BLaER1 treated with 17β-estradiol and CSF1 and Interleukin-3, amounts not matched to agents 10 nM and 100 nM (cell line): ENCODE measurements at regions not wholly inside any gene's neighbourhood (a gene's known extent, or its start where the extent isn't known, plus 50 kb on each side); places are given as distances from the start of the nearest gene placed in this dataset.
A peak's percentile ranks its signal among the peaks of the same experiment; 100 is the strongest.

Experiments used
- H3K27ac ChIP-seq, 11 experiments: shearing (Covaris generic); formaldehyde crosslinking; 2 replicates each; pipeline ENCODE4 v1.8.1; 2022
- H3K27me3 ChIP-seq, 11 experiments: shearing (Covaris generic); formaldehyde crosslinking; 2 replicates each; pipeline ENCODE4 v1.8.1; 2022
- H3K36me3 ChIP-seq, 11 experiments: shearing (Covaris generic); formaldehyde crosslinking; 2 replicates each; pipeline ENCODE4 v1.8.1; 2022
- H3K4me1 ChIP-seq, 10 experiments: shearing (Covaris generic); formaldehyde crosslinking; 2 replicates each; pipeline ENCODE4 v1.8.1; 2022
- H3K4me2 ChIP-seq, 11 experiments: shearing (Covaris generic); formaldehyde crosslinking; 2 replicates each; pipeline ENCODE4 v1.8.1; 2022
- H3K4me3 ChIP-seq, 10 experiments: shearing (Covaris generic); formaldehyde crosslinking; 2 replicates each; pipeline ENCODE4 v1.8.1; 2022
- H3K9ac ChIP-seq, 11 experiments: shearing (Covaris generic); formaldehyde crosslinking; 2 replicates each; pipeline ENCODE4 v1.8.1; 2022
- H3K9me3 ChIP-seq, 11 experiments: shearing (Covaris generic); formaldehyde crosslinking; replicated peaks in 1 of 11; 2 replicates each; pipeline ENCODE4 v1.8.1; 2022
- H4K20me1 ChIP-seq, 11 experiments: shearing (Covaris generic); formaldehyde crosslinking; 2 replicates each; pipeline ENCODE4 v1.8.1; 2022
- Cebpa-rat ChIP-seq, 11 experiments: shearing (Covaris generic); IDR thresholded peaks; 2 replicates each; pipeline ENCODE4 v1.8.1; 2022

GRCh38 chr3:177606891-177607290, 409.6 kb upstream of the TBL1XR1 start:
- H3K27me3 ChIP-seq: no peaks in the 10 kb centered on the region
- TF ChIP-seq Cebpa-rat (IDR thresholded peaks at IDR 0.05): no peak
- peaks cover 21 to 32% (median 28%) of the 10 kb centered on the region in 10 experiments for H3K4me1 ChIP-seq
- no peak overlapping the region for H3K4me2 ChIP-seq
- H3K9me3 ChIP-seq: peaks cover 6 to 80% (median 58%) of the 10 kb centered on the region in 11 experiments; a peak in 20 of 22 replicates
- no peaks in the 10 kb centered on the region for H3K36me3 ChIP-seq
- no peak overlapping the region for H3K9ac ChIP-seq
- H3K4me3 ChIP-seq: no peak overlapping the region
- no peaks in the 10 kb centered on the region for H4K20me1 ChIP-seq
- no peak overlapping the region for H3K27ac ChIP-seq

GRCh38 chr3:177607589-177607988, 410.3 kb upstream of the TBL1XR1 start:
- no peak overlapping the region for H3K4me2 ChIP-seq
- H3K27ac ChIP-seq: no peak overlapping the region
- no peak overlapping the region for H3K4me3 ChIP-seq
- no peaks in the 10 kb centered on the region for H3K36me3 ChIP-seq
- no peaks in the 10 kb centered on the region for H4K20me1 ChIP-seq
- no peak overlapping the region for H3K9ac ChIP-seq
- TF ChIP-seq Cebpa-rat (IDR thresholded peaks at IDR 0.05): no peak
- H3K4me1 ChIP-seq: peaks cover 14 to 25% (median 21%) of the 10 kb centered on the region in 10 experiments
- H3K9me3 ChIP-seq: peaks cover 6 to 81% (median 63%) of the 10 kb centered on the region in 11 experiments; a peak in 20 of 22 replicates
- no peaks in the 10 kb centered on the region for H3K27me3 ChIP-seq

GRCh38 chr3:177608443-177608842, 411.2 kb upstream of the TBL1XR1 start:
- no peaks in the 10 kb centered on the region for H4K20me1 ChIP-seq
- H3K9me3 ChIP-seq: peaks cover 6 to 80% (median 65%) of the 10 kb centered on the region in 11 experiments; a peak in 20 of 22 replicates
- no peaks in the 10 kb centered on the region for H3K36me3 ChIP-seq
- no peak overlapping the region for H3K9ac ChIP-seq
- TF ChIP-seq Cebpa-rat (IDR thresholded peaks at IDR 0.05): no peak
- no peak overlapping the region for H3K4me3 ChIP-seq
- H3K4me2 ChIP-seq: no peak overlapping the region
- H3K4me1 ChIP-seq: peaks cover 6 to 23% (median 15%) of the 10 kb centered on the region in 10 experiments
- no peak overlapping the region for H3K27ac ChIP-seq
- H3K27me3 ChIP-seq: no peaks in the 10 kb centered on the region

- H3K4me3 ChIP-seq: no peak overlapping the region
- no peak overlapping the region for H3K4me2 ChIP-seq
- H3K27ac ChIP-seq: no peak overlapping the region
- peaks cover 6 to 81% (median 64%) of the 10 kb centered on the region in 11 experiments; a peak in 20 of 22 replicates for H3K9me3 ChIP-seq
- H3K4me1 ChIP-seq: peaks cover 0 to 23% (median 14%) of the 10 kb centered on the region in 10 experiments; a peak in 18 of 20 replicates
- H3K36me3 ChIP-seq: peaks cover 0 to 5% (median 0%) of the 10 kb centered on the region in 11 experiments; a peak in 1 of 22 replicates
- no peak for TF ChIP-seq Cebpa-rat (IDR thresholded peaks at IDR 0.05)
- H4K20me1 ChIP-seq: no peaks in the 10 kb centered on the region
- no peak overlapping the region for H3K9ac ChIP-seq
- H3K27me3 ChIP-seq: no peaks in the 10 kb centered on the region
These were observed 412.3 kb upstream of the TBL1XR1 start for GRCh38 chr3:177609613-177610012.

- H3K9me3 ChIP-seq: peaks cover 4 to 79% (median 57%) of the 10 kb centered on the region in 11 experiments; a peak in 20 of 22 replicates
- H4K20me1 ChIP-seq: no peaks in the 10 kb centered on the region
- no peak overlapping the region for H3K4me3 ChIP-seq
- peaks cover 4 to 25% (median 18%) of the 10 kb centered on the region in 10 experiments; a peak in 18 of 20 replicates for H3K4me1 ChIP-seq
- peaks cover 0 to 5% (median 0%) of the 10 kb centered on the region in 11 experiments; a peak in 1 of 22 replicates for H3K36me3 ChIP-seq
- no peak for TF ChIP-seq Cebpa-rat (IDR thresholded peaks at IDR 0.05)
- no peaks in the 10 kb centered on the region for H3K27me3 ChIP-seq
- H3K9ac ChIP-seq: no peak overlapping the region
- H3K4me2 ChIP-seq: no peak overlapping the region
- H3K27ac ChIP-seq: no peak overlapping the region
These were observed 413.0 kb upstream of the TBL1XR1 start for GRCh38 chr3:177610262-177610661.

GRCh38 chr3:177610686-177611633, 413.7 kb upstream of the TBL1XR1 start:
- TF ChIP-seq Cebpa-rat (IDR thresholded peaks at IDR 0.05): no peak
- Histone ChIP-seq H3K27ac (no peak overlapping the region), H3K36me3 (peaks cover 0 to 5% (median 0%) of the 10 kb centered on the region in 11 experiments; a peak in 1 of 22 replicates), H3K4me2 (no peak overlapping the region), H3K9me3 (peaks cover 0 to 75% (median 50%) of the 10 kb centered on the region in 11 experiments; a peak in 18 of 22 replicates), H3K9ac (no peak overlapping the region), H3K4me3 (no peak overlapping the region), H4K20me1 (no peaks in the 10 kb centered on the region), H3K27me3 (no peaks in the 10 kb centered on the region), H3K4me1 (peaks cover 5 to 32% (median 25%) of the 10 kb centered on the region in 10 experiments; a peak in 18 of 20 replicates)

- Histone ChIP-seq H4K20me1 (no peaks in the 10 kb centered on the region), H3K27ac (no peak overlapping the region), H3K27me3 (no peaks in the 10 kb centered on the region), H3K4me1 (peaks cover 5 to 41% (median 27%) of the 10 kb centered on the region in 10 experiments; a peak in 18 of 20 replicates), H3K4me2 (no peak overlapping the region), H3K9me3 (peaks cover 0 to 77% (median 49%) of the 10 kb centered on the region in 11 experiments; a peak in 18 of 22 replicates), H3K9ac (no peak overlapping the region), H3K36me3 (peaks cover 0 to 5% (median 0%) of the 10 kb centered on the region in 11 experiments; a peak in 1 of 22 replicates), H3K4me3 (no peak overlapping the region)
- TF ChIP-seq Cebpa-rat (IDR thresholded peaks at IDR 0.05): no peak
These were observed 414.6 kb upstream of the TBL1XR1 start for GRCh38 chr3:177611752-177612334.

- no peaks in the 10 kb centered on the region for H4K20me1 ChIP-seq
- peak overlapping the region in 6 of 11 experiments; percentile 3 to 80 (median 74); a peak in 8 of 22 replicates for H3K4me2 ChIP-seq
- peaks cover 0 to 5% (median 0%) of the 10 kb centered on the region in 11 experiments; a peak in 1 of 22 replicates for H3K36me3 ChIP-seq
- peaks cover 0 to 77% (median 43%) of the 10 kb centered on the region in 11 experiments; a peak in 18 of 22 replicates for H3K9me3 ChIP-seq
- H3K4me3 ChIP-seq: no peak overlapping the region
- H3K27ac ChIP-seq: peak overlapping the region in 5 of 11 experiments; percentile 14 to 85 (median 79); a peak in 6 of 22 replicates
- peaks cover 5 to 48% (median 29%) of the 10 kb centered on the region in 10 experiments; a peak in 18 of 20 replicates for H3K4me1 ChIP-seq
- H3K27me3 ChIP-seq: no peaks in the 10 kb centered on the region
- no peak for TF ChIP-seq Cebpa-rat (IDR thresholded peaks at IDR 0.05)
- H3K9ac ChIP-seq: no peak overlapping the region
These were observed 416.6 kb upstream of the TBL1XR1 start for GRCh38 chr3:177613901-177614300.
